Esophagus squamous epithelium (tissue), 5 donors: ENCODE measurements at regions not wholly inside any gene's neighbourhood (a gene's known extent, or its start where the extent isn't known, plus 50 kb on each side); places are given as distances from the start of the nearest gene placed in this dataset.

Experiments
- DNase-seq: peaks from one replicate; lab custom pipeline; 2025; lab: John Stamatoyannopoulos, UW
- H3K27ac ChIP-seq, 4 donors: fragments of 200-600 bp; sonication (generic); one replicate each; pipeline ENCODE4 v1.5.1; 2016 to 2019; ENCODE audit warnings: mild to moderate bottlenecking in 1 of 4
- H3K27me3 ChIP-seq, 4 donors: fragments of 200-600 bp; sonication (generic); 1 replicate in 3 of 4; 2 replicates in 1 of 4; pipeline versions ENCODE4 v1.5.1 to v1.6.0; 2017 to 2021; ENCODE audit warnings: antibody characterized with exemption in 1 of 4
- H3K36me3 ChIP-seq, 3 donors: fragments of 200-600 bp; sonication (generic); one replicate each; pipeline ENCODE4 v1.5.1; 2016 to 2019
- H3K4me1 ChIP-seq, 3 donors: fragments of 200-600 bp; sonication (generic); one replicate each; pipeline ENCODE4 v1.5.1; 2017 to 2019
- H3K4me3 ChIP-seq, 4 donors: fragments of 200-600 bp; sonication (generic); 1 replicate in 3 of 4; 2 replicates in 1 of 4; pipeline ENCODE4 v1.5.1; 2016 to 2019; ENCODE audit warnings: mild to moderate bottlenecking in 2 of 4, moderate library complexity in 1 of 4
- H3K9me3 ChIP-seq, 3 donors: fragments of 200-600 bp; sonication (generic); one replicate each; pipeline ENCODE4 v1.5.1; 2016 to 2019
- POLR2A ChIP-seq, 4 donors: fragments of 450-650 bp; IDR thresholded peaks; one replicate each; pipeline ENCODE4 v1.6.1; 2017; ENCODE audit warnings: antibody characterized with exemption in 4 of 4, mild to moderate bottlenecking in 4 of 4, moderate library complexity in 3 of 4
- WGBS, 2 donors: methylation state at CpG; one replicate each; pipeline ENCODE4 v1.1.5; 2018; 5-methylcytosine and 5-hydroxymethylcytosine counted together
- intact Hi-C: fragments of 100-400 bp; cut with DNase I; formaldehyde crosslinking; loops from one replicate; pipeline ENCODE4 v1.15.0; 2022
- TF ChIP-seq, protein P1 (sequence below), 6 experiments: fragments of 450-650 bp in 4 of 6; fragments of 200-600 bp in 2 of 6; sonication (generic) in 2 of 6; IDR thresholded peaks; one replicate each; pipeline ENCODE4 v1.5.1; 2016 to 2019; ENCODE audit warnings: antibody characterized with exemption in 6 of 6, mild to moderate bottlenecking in 4 of 6, moderate library complexity in 4 of 6
- donor health status: DM: yes; HTN: yes; CAD: no.

DNA sequence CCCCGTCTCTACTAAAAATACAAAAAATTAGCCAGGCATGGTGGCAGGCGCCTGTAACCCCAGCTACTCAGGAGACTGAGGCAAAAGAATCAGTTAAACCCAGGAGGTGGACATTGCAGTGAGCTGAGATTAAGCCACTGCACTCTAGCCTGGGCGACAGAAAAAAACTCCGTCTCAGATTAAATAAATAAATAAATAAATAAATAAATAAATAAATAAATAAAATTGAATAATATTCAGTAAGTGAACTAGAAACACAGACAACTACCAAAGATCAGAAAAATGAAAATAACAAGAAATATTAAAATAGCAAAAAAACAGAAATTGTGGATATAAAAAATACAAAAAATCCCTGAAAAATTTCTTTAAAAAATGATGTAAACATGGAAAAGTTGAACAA is 172.4 kb downstream of the ZNF486 start:
- no peak for DNase-seq
- 92 to 93% methylated on average over 4 of the region's 4 CpGs for WGBS, 2 donors
- Histone ChIP-seq H3K27me3 (no peaks in the 10 kb centered on the region), H3K27ac (no peak overlapping the region), H3K4me1 (no peaks in the 10 kb centered on the region), H3K9me3 (peaks cover 0 to 9% (median 0%) of the 10 kb centered on the region in 3 donors), H3K36me3 (no peaks in the 10 kb centered on the region), H3K4me3 (no peak overlapping the region)
- intact Hi-C loops = no loop called here
- TF ChIP-seq POLR2A (IDR thresholded peaks at IDR 0.05) = no peak
- TF ChIP-seq, protein P1, sequence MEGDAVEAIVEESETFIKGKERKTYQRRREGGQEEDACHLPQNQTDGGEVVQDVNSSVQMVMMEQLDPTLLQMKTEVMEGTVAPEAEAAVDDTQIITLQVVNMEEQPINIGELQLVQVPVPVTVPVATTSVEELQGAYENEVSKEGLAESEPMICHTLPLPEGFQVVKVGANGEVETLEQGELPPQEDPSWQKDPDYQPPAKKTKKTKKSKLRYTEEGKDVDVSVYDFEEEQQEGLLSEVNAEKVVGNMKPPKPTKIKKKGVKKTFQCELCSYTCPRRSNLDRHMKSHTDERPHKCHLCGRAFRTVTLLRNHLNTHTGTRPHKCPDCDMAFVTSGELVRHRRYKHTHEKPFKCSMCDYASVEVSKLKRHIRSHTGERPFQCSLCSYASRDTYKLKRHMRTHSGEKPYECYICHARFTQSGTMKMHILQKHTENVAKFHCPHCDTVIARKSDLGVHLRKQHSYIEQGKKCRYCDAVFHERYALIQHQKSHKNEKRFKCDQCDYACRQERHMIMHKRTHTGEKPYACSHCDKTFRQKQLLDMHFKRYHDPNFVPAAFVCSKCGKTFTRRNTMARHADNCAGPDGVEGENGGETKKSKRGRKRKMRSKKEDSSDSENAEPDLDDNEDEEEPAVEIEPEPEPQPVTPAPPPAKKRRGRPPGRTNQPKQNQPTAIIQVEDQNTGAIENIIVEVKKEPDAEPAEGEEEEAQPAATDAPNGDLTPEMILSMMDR (IDR thresholded peaks at IDR 0.05) = no peak

GRCh38 chr19:20334760-20335159 is 167.7 kb downstream of the ZNF486 start:
- intact Hi-C loops = no loop called here
- H3K4me1 ChIP-seq = no peaks in the 10 kb centered on the region
- no peak for DNase-seq
- WGBS, 2 donors = 66 to 75% methylated on average over 3 of the region's 3 CpGs
- H3K4me3 ChIP-seq = no peak overlapping the region
- TF ChIP-seq POLR2A (IDR thresholded peaks at IDR 0.05) = no peak
- TF ChIP-seq, protein P1 (IDR thresholded peaks at IDR 0.05) = no peak
- peaks cover 0 to 13% (median 0%) of the 10 kb centered on the region in 3 donors for H3K9me3 ChIP-seq
- H3K36me3 ChIP-seq = no peaks in the 10 kb centered on the region
- H3K27ac ChIP-seq = no peak overlapping the region
- H3K27me3 ChIP-seq = no peaks in the 10 kb centered on the region

- Histone ChIP-seq H3K27ac (no peak overlapping the region), H3K27me3 (no peaks in the 10 kb centered on the region), H3K4me1 (no peaks in the 10 kb centered on the region), H3K9me3 (peaks cover 0 to 13% (median 0%) of the 10 kb centered on the region in 3 donors), H3K36me3 (no peaks in the 10 kb centered on the region), H3K4me3 (no peak overlapping the region)
- no peak for DNase-seq
- WGBS, 2 donors = 70 to 85% methylated on average over 1 of the region's 1 CpG
- TF ChIP-seq, protein P1 (IDR thresholded peaks at IDR 0.05) = no peak
- TF ChIP-seq POLR2A (IDR thresholded peaks at IDR 0.05) = no peak
- intact Hi-C loops = no loop called here
These were observed 166.5 kb downstream of the ZNF486 start for GRCh38 chr19:20333508-20333907.

DNA sequence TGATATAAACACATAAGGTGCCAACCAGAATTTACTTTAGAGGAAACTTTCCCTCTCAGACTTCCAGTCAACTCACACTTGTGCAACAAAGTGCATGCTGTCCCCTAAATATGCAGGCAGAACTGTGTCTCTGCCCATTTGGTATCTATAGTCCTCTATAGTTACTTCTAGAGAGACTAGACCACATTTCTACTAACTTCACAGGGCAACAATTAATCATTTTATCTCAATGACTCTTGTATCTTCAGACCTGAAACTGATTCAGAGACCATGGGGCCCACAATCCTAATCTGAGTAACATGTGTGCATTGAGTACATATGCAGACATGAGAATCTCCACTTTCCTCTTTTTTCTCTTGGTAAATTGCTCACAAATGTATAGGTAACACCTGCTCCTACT is 158.1 kb downstream of the ZNF486 start:
- H3K27ac ChIP-seq = no peak overlapping the region
- no peaks in the 10 kb centered on the region for H3K4me1 ChIP-seq
- TF ChIP-seq, protein P1 (IDR thresholded peaks at IDR 0.05) = no peak
- no peak for TF ChIP-seq POLR2A (IDR thresholded peaks at IDR 0.05)
- H3K27me3 ChIP-seq = no peaks in the 10 kb centered on the region
- peaks cover 0 to 9% (median 0%) of the 10 kb centered on the region in 3 donors for H3K9me3 ChIP-seq
- no peak overlapping the region for H3K4me3 ChIP-seq
- intact Hi-C loops = no loop called here
- no peaks in the 10 kb centered on the region for H3K36me3 ChIP-seq
- DNase-seq = no peak

DNA sequence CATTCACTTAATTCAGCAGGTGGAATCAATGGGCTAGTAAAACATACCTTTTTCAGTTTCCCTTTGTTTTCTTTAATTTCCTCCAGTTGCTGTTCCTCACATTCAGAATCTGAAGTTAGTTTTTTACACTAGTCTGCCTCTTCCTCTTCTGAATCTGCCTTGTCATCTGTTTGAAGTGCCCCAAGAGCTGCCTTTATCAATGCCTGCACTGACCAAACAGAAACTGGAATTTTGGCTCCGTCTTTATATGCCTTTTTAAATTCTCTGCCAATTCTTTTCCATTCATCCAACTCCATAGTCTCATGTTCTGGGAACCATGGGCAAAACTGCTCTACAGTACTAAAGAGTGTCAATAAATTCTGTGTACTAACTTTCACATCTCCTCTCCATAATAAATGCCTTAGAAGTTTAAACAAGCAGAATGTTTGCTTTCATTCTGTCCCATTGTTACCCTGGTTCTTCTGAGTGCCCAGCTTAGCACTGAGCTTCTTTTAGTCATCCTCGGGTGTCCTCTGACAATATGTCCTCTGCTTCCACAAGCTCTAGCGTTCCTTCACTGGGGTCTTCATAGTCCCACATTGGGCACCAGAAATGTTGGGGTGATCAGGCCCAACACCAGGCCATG is 154.2 kb downstream of the ZNF486 start:
- DNase-seq = no peak
- Histone ChIP-seq H3K4me1 (no peaks in the 10 kb centered on the region), H3K27ac (no peak overlapping the region), H3K9me3 (peaks cover 0 to 9% (median 0%) of the 10 kb centered on the region in 3 donors), H3K27me3 (no peaks in the 10 kb centered on the region), H3K36me3 (no peaks in the 10 kb centered on the region), H3K4me3 (no peak overlapping the region)
- intact Hi-C loops = no loop called here
- no peak for TF ChIP-seq POLR2A (IDR thresholded peaks at IDR 0.05)
- TF ChIP-seq, protein P1 (IDR thresholded peaks at IDR 0.05) = no peak
- WGBS, 2 donors = 32 to 47% methylated on average over 3 of the region's 3 CpGs
